ENCODE measurements at regions not wholly inside any gene's neighbourhood (a gene's known extent, or its start where the extent isn't known, plus 50 kb on each side); places are given as distances from the start of the nearest gene placed in this dataset.

DNA sequence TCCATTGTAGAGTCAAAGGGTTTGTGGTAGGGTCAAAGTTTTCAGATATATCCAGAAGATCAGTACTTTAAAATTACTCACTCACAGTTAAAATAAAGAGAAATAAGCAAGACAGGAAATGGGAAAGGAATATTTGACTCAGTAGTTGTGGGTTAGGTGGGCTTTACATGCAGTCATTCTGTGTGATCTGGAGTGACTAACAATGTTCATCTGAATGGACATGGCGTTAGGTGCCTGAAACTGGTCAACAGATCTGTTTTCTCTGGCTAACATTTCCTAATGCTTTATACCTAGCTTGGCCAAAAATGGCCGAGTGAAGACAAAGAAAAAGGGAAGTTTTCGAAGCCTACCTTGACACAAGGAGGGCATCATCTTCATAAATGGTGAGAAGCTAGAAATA lies 133.4 kb upstream of the SATB1 start:
- TF ChIP-seq POLR2A (IDR thresholded peaks at IDR 0.05) (no peak), EP300 (IDR thresholded peaks at IDR 0.05) (no peak)
